SK-N-SH (cell line): ENCODE measurements at regions not wholly inside any gene's neighbourhood (a gene's known extent, or its start where the extent isn't known, plus 50 kb on each side); places are given as distances from the start of the nearest gene placed in this dataset.

Experiments
- CTCF ChIA-PET: fragments of 300-600, 350-600 bp; formaldehyde crosslinking; extraction: SDS; loops from one replicate; lab custom pipeline; 2021; lab: Yijun Ruan, JAX
- POLR2A ChIA-PET: fragments of 350-600 bp; sonication (Branson Sonifier 250); formaldehyde crosslinking; extraction: SDS; loops from one replicate; lab custom pipeline; 2020; ENCODE audit warnings: antibody characterized with exemption, inconsistent platforms; lab: Yijun Ruan, JAX
- DNase-seq: peaks from one replicate; pipeline ENCODE4 v3.0.0; 2012
- H2AFZ ChIP-seq: fragments of 200-600 bp; sonication (generic); 2 replicates; pipeline ENCODE4 v1.8.1; 2016; ENCODE audit warnings: antibody characterized with exemption, mild to moderate bottlenecking, low read depth
- H3F3A ChIP-seq: fragments of 200-600 bp; sonication (generic); replicated peaks from 2 replicates; pipeline ENCODE3; 2016; ENCODE audit warnings: antibody characterized with exemption, mild to moderate bottlenecking; ENCODE audit not compliant: insufficient read depth
- H3K27ac ChIP-seq, 2 experiments: fragments of 200-500 bp in 1 of 2; fragments of 200-600 bp in 1 of 2; sonication (Bioruptor generic) in 1 of 2; sonication (generic), shearing (Covaris generic) in 1 of 2; 2 replicates each; pipeline versions ENCODE4 v1.5.1 to v1.6.1; 2014 to 2016; ENCODE audit warnings: low read depth in 2 of 2, inconsistent platforms in 1 of 2, low read length in 1 of 2, mild to moderate bottlenecking in 1 of 2, mixed read lengths in 1 of 2
- H3K27me3 ChIP-seq: fragments of 200-600 bp; sonication (generic), shearing (Covaris generic); 2 replicates; pipeline ENCODE4 v1.6.1; 2016; ENCODE audit warnings: mixed run types; ENCODE audit not compliant: insufficient read depth
- H3K36me3 ChIP-seq, 2 experiments: fragments of 200-500 bp in 1 of 2; fragments of 200-600 bp in 1 of 2; sonication (Bioruptor generic) in 1 of 2; sonication (generic) in 1 of 2; replicated peaks in 1 of 2; 2 replicates each; pipeline versions ENCODE3 to v1.5.1; 2014 to 2016; ENCODE audit warnings: low read length in 1 of 2, mild to moderate bottlenecking in 1 of 2; ENCODE audit not compliant: insufficient read depth in 2 of 2, control insufficient read depth in 1 of 2
- H3K4me1 ChIP-seq, 2 experiments: fragments of 200-500 bp in 1 of 2; fragments of 200-600 bp in 1 of 2; sonication (Bioruptor generic) in 1 of 2; sonication (generic), shearing (Covaris generic) in 1 of 2; 2 replicates each; pipeline versions ENCODE4 v1.5.1 to v1.6.1; 2014 to 2016; ENCODE audit warnings: low read depth in 1 of 2, low read length in 1 of 2, mixed run types in 1 of 2; ENCODE audit not compliant: insufficient read depth in 2 of 2, control insufficient read depth in 1 of 2
- H3K4me2 ChIP-seq: fragments of 200-600 bp; sonication (generic), shearing (Covaris generic); 2 replicates; pipeline ENCODE4 v1.6.1; 2017; ENCODE audit warnings: mixed run types
- H3K4me3 ChIP-seq, 2 experiments: fragments of 200-500 bp in 1 of 2; fragments of 200-600 bp in 1 of 2; sonication (Bioruptor generic) in 1 of 2; sonication (generic), shearing (Covaris generic) in 1 of 2; 2 replicates each; pipeline versions ENCODE4 v1.5.1 to v1.8.1; 2014 to 2016; ENCODE audit warnings: low read depth in 2 of 2, inconsistent platforms in 1 of 2, low read length in 1 of 2, mild to moderate bottlenecking in 1 of 2, mixed read lengths in 1 of 2, moderate library complexity in 1 of 2
- H3K79me2 ChIP-seq: fragments of 200-600 bp; sonication (generic); 2 replicates; pipeline ENCODE4 v1.8.1; 2017; ENCODE audit warnings: mild to moderate bottlenecking; ENCODE audit not compliant: insufficient read depth
- H3K9ac ChIP-seq: fragments of 200-600 bp; sonication (generic); 2 replicates; pipeline ENCODE4 v1.6.1; 2017; ENCODE audit warnings: mixed run types
- H3K9me2 ChIP-seq: fragments of 200-600 bp; sonication (generic); 2 replicates; pipeline ENCODE4 v1.6.1; 2017; ENCODE audit warnings: mixed run types
- H3K9me3 ChIP-seq: fragments of 200-600 bp; sonication (generic); 2 replicates; pipeline ENCODE4 v1.6.1; 2017; ENCODE audit warnings: mixed run types, mild to moderate bottlenecking, moderate library complexity
- H4K20me1 ChIP-seq: fragments of 200-600 bp; sonication (generic); 2 replicates; pipeline ENCODE4 v1.6.1; 2017; ENCODE audit warnings: mild to moderate bottlenecking, mixed run types; ENCODE audit not compliant: insufficient read depth
- ELF1 ChIP-seq: IDR thresholded peaks from 2 replicates; pipeline ENCODE4 v1.4.0; 2012
- FOSL2 ChIP-seq: IDR thresholded peaks from 2 replicates; pipeline ENCODE4 v1.4.0; 2012; ENCODE audit warnings: low read depth, mild to moderate bottlenecking, moderate library complexity, borderline replicate concordance
- FOXJ3 ChIP-seq: sonication (generic); formaldehyde crosslinking; IDR thresholded peaks from 2 replicates; pipeline ENCODE4 v1.5.1; 2020; ENCODE audit warnings: mild to moderate bottlenecking, missing genetic modification reagents
- GABPA ChIP-seq: IDR thresholded peaks from 2 replicates; pipeline ENCODE4 v1.4.0; 2012; ENCODE audit warnings: low read depth, mild to moderate bottlenecking
- GATA2 ChIP-seq: sonication (generic); formaldehyde crosslinking; IDR thresholded peaks from 2 replicates; pipeline ENCODE4 v1.5.0; 2020; ENCODE audit warnings: mild to moderate bottlenecking, missing genetic modification reagents
- MEF2A ChIP-seq: IDR thresholded peaks from 2 replicates; pipeline ENCODE4 v1.4.0; 2012; ENCODE audit warnings: low read depth, borderline replicate concordance
- MXI1 ChIP-seq: IDR thresholded peaks from 2 replicates; pipeline ENCODE4 v1.6.1; 2012; ENCODE audit warnings: mild to moderate bottlenecking, low read depth, low read length, improper control_type of control experiment
- NFIC ChIP-seq: IDR thresholded peaks from 2 replicates; pipeline ENCODE4 v1.4.0; 2012; ENCODE audit warnings: borderline replicate concordance
- RCOR1 ChIP-seq: fragments of 150-350 bp; IDR thresholded peaks from 2 replicates; pipeline ENCODE4 v1.6.1; 2017; ENCODE audit warnings: antibody characterized with exemption, low read length
- TAF1 ChIP-seq: IDR thresholded peaks from 2 replicates; pipeline ENCODE4 v1.6.1; 2012; ENCODE audit warnings: low read depth, mild to moderate bottlenecking, low read length, moderate library complexity, borderline replicate concordance
- TCF12 ChIP-seq: IDR thresholded peaks from 2 replicates; pipeline ENCODE4 v1.4.0; 2012
- WGBS: methylation state at CpG from one replicate; pipeline ENCODE4 v1.1.6; 2017; ENCODE audit warnings: low lambda C conversion rate; 5-methylcytosine and 5-hydroxymethylcytosine counted together
- TF ChIP-seq, protein P1 (sequence below): IDR thresholded peaks from 2 replicates; pipeline ENCODE4 v1.6.1; 2012; ENCODE audit warnings: mild to moderate bottlenecking, low read depth, low read length, moderate library complexity
- TF ChIP-seq, protein P2 (sequence below): IDR thresholded peaks from 2 replicates; pipeline ENCODE4 v1.4.0; 2012; ENCODE audit warnings: low read depth, borderline replicate concordance
- TF ChIP-seq, protein P3 (sequence below): fragments of 150-350 bp; IDR thresholded peaks from 2 replicates; pipeline ENCODE4 v1.6.1; 2016; ENCODE audit warnings: mild to moderate bottlenecking, low read depth, low read length

DNA sequence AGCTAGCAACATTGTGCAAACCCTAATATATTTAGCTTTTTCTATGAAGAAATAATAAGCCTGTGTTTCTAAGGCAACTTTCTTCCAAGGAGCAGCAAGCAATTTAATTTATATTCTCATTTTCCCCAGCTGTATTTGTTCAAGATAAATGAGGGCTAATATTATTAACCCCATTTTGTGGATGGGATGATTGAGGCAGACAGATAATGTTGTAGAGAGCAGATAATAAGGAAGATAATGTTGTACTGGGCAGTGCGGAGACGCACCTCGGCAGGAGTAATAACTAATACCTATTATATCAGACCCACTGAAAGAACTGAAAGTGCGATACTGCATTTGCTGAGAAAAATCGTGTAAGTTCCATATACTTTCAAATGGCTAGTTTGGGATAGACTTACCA lies 344.1 kb upstream of the FANCL start (continued):
- TF ChIP-seq, protein P1, sequence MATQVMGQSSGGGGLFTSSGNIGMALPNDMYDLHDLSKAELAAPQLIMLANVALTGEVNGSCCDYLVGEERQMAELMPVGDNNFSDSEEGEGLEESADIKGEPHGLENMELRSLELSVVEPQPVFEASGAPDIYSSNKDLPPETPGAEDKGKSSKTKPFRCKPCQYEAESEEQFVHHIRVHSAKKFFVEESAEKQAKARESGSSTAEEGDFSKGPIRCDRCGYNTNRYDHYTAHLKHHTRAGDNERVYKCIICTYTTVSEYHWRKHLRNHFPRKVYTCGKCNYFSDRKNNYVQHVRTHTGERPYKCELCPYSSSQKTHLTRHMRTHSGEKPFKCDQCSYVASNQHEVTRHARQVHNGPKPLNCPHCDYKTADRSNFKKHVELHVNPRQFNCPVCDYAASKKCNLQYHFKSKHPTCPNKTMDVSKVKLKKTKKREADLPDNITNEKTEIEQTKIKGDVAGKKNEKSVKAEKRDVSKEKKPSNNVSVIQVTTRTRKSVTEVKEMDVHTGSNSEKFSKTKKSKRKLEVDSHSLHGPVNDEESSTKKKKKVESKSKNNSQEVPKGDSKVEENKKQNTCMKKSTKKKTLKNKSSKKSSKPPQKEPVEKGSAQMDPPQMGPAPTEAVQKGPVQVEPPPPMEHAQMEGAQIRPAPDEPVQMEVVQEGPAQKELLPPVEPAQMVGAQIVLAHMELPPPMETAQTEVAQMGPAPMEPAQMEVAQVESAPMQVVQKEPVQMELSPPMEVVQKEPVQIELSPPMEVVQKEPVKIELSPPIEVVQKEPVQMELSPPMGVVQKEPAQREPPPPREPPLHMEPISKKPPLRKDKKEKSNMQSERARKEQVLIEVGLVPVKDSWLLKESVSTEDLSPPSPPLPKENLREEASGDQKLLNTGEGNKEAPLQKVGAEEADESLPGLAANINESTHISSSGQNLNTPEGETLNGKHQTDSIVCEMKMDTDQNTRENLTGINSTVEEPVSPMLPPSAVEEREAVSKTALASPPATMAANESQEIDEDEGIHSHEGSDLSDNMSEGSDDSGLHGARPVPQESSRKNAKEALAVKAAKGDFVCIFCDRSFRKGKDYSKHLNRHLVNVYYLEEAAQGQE, result no peak
- TF ChIP-seq ELF1 (no peak), FOXJ3 (CRISPR knock-in tag) (no peak)

DNA sequence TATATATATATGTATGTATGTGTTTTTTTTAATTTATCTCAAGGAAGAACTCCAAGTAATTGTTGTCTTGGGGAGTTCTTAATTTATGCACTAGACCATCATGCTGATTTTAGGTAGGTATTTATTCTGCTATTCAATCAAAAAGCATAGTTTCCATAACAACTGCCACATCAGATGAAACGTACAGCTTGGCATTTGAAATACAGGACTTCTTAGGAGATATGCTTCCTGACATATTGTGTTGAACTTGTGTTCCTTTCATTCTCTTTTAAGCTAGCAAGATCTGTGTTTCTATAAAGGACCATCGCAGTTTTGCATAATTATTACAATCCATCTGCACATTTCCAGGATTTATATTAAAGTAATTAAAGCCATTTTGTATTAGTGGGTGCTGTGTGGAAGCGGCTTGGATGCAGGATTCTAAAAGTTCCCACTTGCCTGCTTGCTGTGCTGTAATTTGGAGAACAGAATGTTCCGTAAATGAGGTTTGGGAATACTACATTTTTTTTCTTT lies 343.5 kb upstream of the FANCL start:
- Histone ChIP-seq H3F3A (no peaks in the 10 kb centered on the region), H2AFZ (no peak overlapping the region), H3K4me2 (no peak overlapping the region), H3K4me1 (no peaks in the 10 kb centered on the region; a peak in 1 of 4 replicates), H3K27me3 (no peaks in the 10 kb centered on the region), H4K20me1 (no peaks in the 10 kb centered on the region), H3K79me2 (no peaks in the 10 kb centered on the region), H3K9me2 (no peaks in the 10 kb centered on the region), H3K36me3 (no peaks in the 10 kb centered on the region), H3K4me3 (no peak overlapping the region), H3K9me3 (no peaks in the 10 kb centered on the region), H3K9ac (no peak overlapping the region), H3K27ac (no peak overlapping the region)
- CTCF ChIA-PET, result interaction anchor here (0.9 kb wide), 1 partner anchor 9 kb away, joined by 3 read pairs; no protein-coding TSS in a partner anchor
- no peak for DNase-seq
- TF ChIP-seq, protein P2, sequence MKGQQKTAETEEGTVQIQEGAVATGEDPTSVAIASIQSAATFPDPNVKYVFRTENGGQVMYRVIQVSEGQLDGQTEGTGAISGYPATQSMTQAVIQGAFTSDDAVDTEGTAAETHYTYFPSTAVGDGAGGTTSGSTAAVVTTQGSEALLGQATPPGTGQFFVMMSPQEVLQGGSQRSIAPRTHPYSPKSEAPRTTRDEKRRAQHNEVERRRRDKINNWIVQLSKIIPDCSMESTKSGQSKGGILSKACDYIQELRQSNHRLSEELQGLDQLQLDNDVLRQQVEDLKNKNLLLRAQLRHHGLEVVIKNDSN, result no peak
- TF ChIP-seq RCOR1 (no peak), TAF1 (no peak), GATA2 (CRISPR knock-in tag) (no peak), MXI1 (no peak), MEF2A (no peak), TCF12 (no peak), NFIC (no peak), GABPA (no peak), FOSL2 (no peak)
- TF ChIP-seq, protein P1, result no peak
- TF ChIP-seq, protein P3, sequence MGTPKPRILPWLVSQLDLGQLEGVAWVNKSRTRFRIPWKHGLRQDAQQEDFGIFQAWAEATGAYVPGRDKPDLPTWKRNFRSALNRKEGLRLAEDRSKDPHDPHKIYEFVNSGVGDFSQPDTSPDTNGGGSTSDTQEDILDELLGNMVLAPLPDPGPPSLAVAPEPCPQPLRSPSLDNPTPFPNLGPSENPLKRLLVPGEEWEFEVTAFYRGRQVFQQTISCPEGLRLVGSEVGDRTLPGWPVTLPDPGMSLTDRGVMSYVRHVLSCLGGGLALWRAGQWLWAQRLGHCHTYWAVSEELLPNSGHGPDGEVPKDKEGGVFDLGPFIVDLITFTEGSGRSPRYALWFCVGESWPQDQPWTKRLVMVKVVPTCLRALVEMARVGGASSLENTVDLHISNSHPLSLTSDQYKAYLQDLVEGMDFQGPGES, result no peak
- 63% methylated on average over 4 of the region's 4 CpGs for WGBS
- POLR2A ChIA-PET, result no interaction called here
